CD4-positive, alpha-beta T cell (primary cell): ENCODE measurements at regions not wholly inside any gene's neighbourhood (a gene's known extent, or its start where the extent isn't known, plus 50 kb on each side); places are given as distances from the start of the nearest gene placed in this dataset.

ENCODE experiments used
- ATAC-seq: fragments of 200-7000 bp; cut with Tn5 transposase; one replicate; pipeline ENCODE4 v1.10.0; 2022; ENCODE audit warnings: mild to moderate bottlenecking; ENCODE audit not compliant: poor library complexity
- CTCF ChIA-PET: fragments of 350-600 bp; sonication (Branson Sonifier 250); formaldehyde crosslinking; loops from one replicate; lab custom pipeline; 2021; ENCODE audit warnings: antibody characterized with exemption, inconsistent platforms; lab: Charles Lee
- POLR2A ChIA-PET: fragments of 350-600 bp; sonication (Branson Sonifier 250); formaldehyde crosslinking; loops from one replicate; lab custom pipeline; 2021; ENCODE audit warnings: antibody characterized with exemption, inconsistent platforms; lab: Charles Lee
- DNase-seq, 14 experiments: peaks; one replicate each; pipeline ENCODE4 v3.0.0-alpha.2; 2013 to 2020; ENCODE audit warnings: mixed read lengths in 2 of 14
- H3K27ac ChIP-seq, 2 donors: one replicate each; pipeline versions ENCODE4 v1.5.1 to v1.7.0; 2013; ENCODE audit warnings: low read length in 2 of 2, low read depth in 1 of 2, mild to moderate bottlenecking in 1 of 2
- H3K27me3 ChIP-seq, 2 experiments: 1 replicate in 1 of 2; 2 replicates in 1 of 2; pipeline versions ENCODE4 v1.6.1 to v1.7.0; 2013; ENCODE audit warnings: low read length in 2 of 2, control low read depth in 1 of 2, mild to moderate bottlenecking in 1 of 2, moderate library complexity in 1 of 2; ENCODE audit not compliant: insufficient read depth in 2 of 2, control insufficient read depth in 1 of 2
- H3K36me3 ChIP-seq: one replicate; pipeline ENCODE4 v1.6.1; 2013; ENCODE audit warnings: low read length, control low read depth; ENCODE audit not compliant: insufficient read depth
- H3K4me1 ChIP-seq: one replicate; pipeline ENCODE4 v1.6.1; 2013; ENCODE audit warnings: low read length, control low read depth; ENCODE audit not compliant: insufficient read depth
- H3K4me3 ChIP-seq: one replicate; pipeline ENCODE4 v1.5.1; 2013; ENCODE audit warnings: mild to moderate bottlenecking, low read length, moderate library complexity
- H3K9me3 ChIP-seq, 2 experiments: 1 replicate in 1 of 2; 2 replicates in 1 of 2; pipeline versions ENCODE4 v1.6.1 to v1.7.0; 2013; ENCODE audit warnings: low read length in 2 of 2, mild to moderate bottlenecking in 2 of 2, control low read depth in 1 of 2, moderate library complexity in 1 of 2; ENCODE audit not compliant: control insufficient read depth in 1 of 2, insufficient read depth in 1 of 2
- H3K27ac Mint-ChIP-seq: one replicate; pipeline ENCODE4 v1.8.0; 2020; ENCODE audit warnings: mixed read lengths
- H3K27me3 Mint-ChIP-seq: one replicate; pipeline ENCODE4 v1.8.0; 2021; ENCODE audit warnings: mixed read lengths
- H3K36me3 Mint-ChIP-seq: one replicate; pipeline ENCODE4 v1.8.0; 2021; ENCODE audit warnings: low read depth, mixed read lengths
- H3K4me1 Mint-ChIP-seq: one replicate; pipeline ENCODE4 v1.8.0; 2021; ENCODE audit warnings: low read depth, mixed read lengths
- H3K4me3 Mint-ChIP-seq: one replicate; pipeline ENCODE4 v1.8.0; 2020; ENCODE audit warnings: mild to moderate bottlenecking, mixed read lengths
- H3K9me3 Mint-ChIP-seq: one replicate; pipeline ENCODE4 v1.8.0; 2020; ENCODE audit warnings: mixed read lengths
- intact Hi-C, 2 experiments: fragments of 100-400 bp; cut with DNase I in 1 of 2; cut with micrococcal nuclease in 1 of 2; formaldehyde crosslinking; loops; one replicate each; pipeline versions ENCODE4 v1.15.1 to v1.9.0; 2023 to 2025; cut with DNase I, micrococcal nuclease
- TF ChIP-seq, protein P1 (sequence below): fragments of 200-600 bp; IDR thresholded peaks from one replicate; pipeline ENCODE4 v1.8.0; 2022; ENCODE audit warnings: antibody characterized with exemption, mild to moderate bottlenecking

- Histone ChIP-seq H3K4me3 (no peak overlapping the region), H3K36me3 (no peaks in the 10 kb centered on the region), H3K9me3 (no peaks in the 10 kb centered on the region), H3K27me3 (peaks cover 14 to 22% of the 10 kb centered on the region in 2 experiments), H3K4me1 (no peaks in the 10 kb centered on the region), H3K27ac (no peak overlapping the region)
- DNase-seq (no peak), ATAC-seq (no peak)
- Mint-ChIP-seq H3K36me3 (no peaks in the 10 kb centered on the region), H3K4me1 (peaks cover 10% of the 10 kb centered on the region), H3K27ac (no peak overlapping the region), H3K27me3 (peaks cover 70% of the 10 kb centered on the region), H3K9me3 (no peaks in the 10 kb centered on the region), H3K4me3 (no peak overlapping the region)
- TF ChIP-seq, protein P1, sequence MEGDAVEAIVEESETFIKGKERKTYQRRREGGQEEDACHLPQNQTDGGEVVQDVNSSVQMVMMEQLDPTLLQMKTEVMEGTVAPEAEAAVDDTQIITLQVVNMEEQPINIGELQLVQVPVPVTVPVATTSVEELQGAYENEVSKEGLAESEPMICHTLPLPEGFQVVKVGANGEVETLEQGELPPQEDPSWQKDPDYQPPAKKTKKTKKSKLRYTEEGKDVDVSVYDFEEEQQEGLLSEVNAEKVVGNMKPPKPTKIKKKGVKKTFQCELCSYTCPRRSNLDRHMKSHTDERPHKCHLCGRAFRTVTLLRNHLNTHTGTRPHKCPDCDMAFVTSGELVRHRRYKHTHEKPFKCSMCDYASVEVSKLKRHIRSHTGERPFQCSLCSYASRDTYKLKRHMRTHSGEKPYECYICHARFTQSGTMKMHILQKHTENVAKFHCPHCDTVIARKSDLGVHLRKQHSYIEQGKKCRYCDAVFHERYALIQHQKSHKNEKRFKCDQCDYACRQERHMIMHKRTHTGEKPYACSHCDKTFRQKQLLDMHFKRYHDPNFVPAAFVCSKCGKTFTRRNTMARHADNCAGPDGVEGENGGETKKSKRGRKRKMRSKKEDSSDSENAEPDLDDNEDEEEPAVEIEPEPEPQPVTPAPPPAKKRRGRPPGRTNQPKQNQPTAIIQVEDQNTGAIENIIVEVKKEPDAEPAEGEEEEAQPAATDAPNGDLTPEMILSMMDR, result no peak
- ChIA-PET POLR2A (no interaction called here), CTCF (no interaction called here)
- intact Hi-C loops, result no loop called here
Measured at GRCh38 chr7:26535483-26536007, 243.9 kb downstream of the SNX10 start.

GRCh38 chr7:26538216-26538615 is 246.6 kb downstream of the SNX10 start:
- Mint-ChIP-seq H3K9me3 (no peaks in the 10 kb centered on the region), H3K27ac (no peak overlapping the region), H3K4me1 (peaks cover 10% of the 10 kb centered on the region), H3K4me3 (no peak overlapping the region), H3K27me3 (peaks cover 58% of the 10 kb centered on the region), H3K36me3 (no peaks in the 10 kb centered on the region)
- Histone ChIP-seq H3K36me3 (no peaks in the 10 kb centered on the region), H3K4me3 (no peak overlapping the region), H3K27me3 (peaks cover 7 to 31% of the 10 kb centered on the region in 2 experiments), H3K4me1 (no peaks in the 10 kb centered on the region), H3K27ac (no peak overlapping the region), H3K9me3 (no peaks in the 10 kb centered on the region)
- intact Hi-C loops, result no loop called here
- ChIA-PET POLR2A (no interaction called here), CTCF (no interaction called here)
- ATAC-seq (no peak), DNase-seq (no peak)
- TF ChIP-seq, protein P1, result no peak

GRCh38 chr7:26538689-26539088 is 247.0 kb downstream of the SNX10 start:
- intact Hi-C loops, result no loop called here
- no peaks in the 10 kb centered on the region for H3K4me1 ChIP-seq
- ATAC-seq, result no peak
- Mint-ChIP-seq H3K4me3 (no peak overlapping the region), H3K27me3 (peaks cover 62% of the 10 kb centered on the region), H3K4me1 (peaks cover 10% of the 10 kb centered on the region), H3K36me3 (no peaks in the 10 kb centered on the region), H3K9me3 (no peaks in the 10 kb centered on the region), H3K27ac (no peak overlapping the region)
- ChIA-PET CTCF (no interaction called here), POLR2A (no interaction called here)
- no peak for DNase-seq
- peaks cover 7 to 33% of the 10 kb centered on the region in 2 experiments for H3K27me3 ChIP-seq
- no peak overlapping the region for H3K4me3 ChIP-seq
- no peaks in the 10 kb centered on the region for H3K36me3 ChIP-seq
- H3K27ac ChIP-seq, result no peak overlapping the region
- H3K9me3 ChIP-seq, result no peaks in the 10 kb centered on the region
- TF ChIP-seq, protein P1, result no peak
